ENCODE measurements at regions not wholly inside any gene's neighbourhood (a gene's known extent, or its start where the extent isn't known, plus 50 kb on each side); places are given as distances from the start of the nearest gene placed in this dataset.

- DNase-seq (ENCODE audit: low spot score), result no peak
- no peaks in the 10 kb centered on the region for H3K36me3 ChIP-seq (ENCODE audit: control insufficient read depth in 4 of 4, insufficient read depth in 3 of 4, low read depth in 1 of 4, low read length in 3 of 4)
- 45% methylated on average over 2 of the region's 2 CpGs for WGBS
- no peak overlapping the region for H3K27ac ChIP-seq (ENCODE audit: low read depth in 1 of 2, low read length in 2 of 2)
- no peak for TF ChIP-seq FOXA2 (IDR thresholded peaks at IDR 0.05)
- TF ChIP-seq GABPA (IDR thresholded peaks at IDR 0.05 in 1 of 2, conservative IDR thresholded peaks at IDR 0.05 in 1 of 2), result no peak
- TF ChIP-seq EGR1 (IDR thresholded peaks at IDR 0.05; ENCODE audit: low read depth in 2 of 2), result no peak
- TF ChIP-seq HNF4A (conservative IDR thresholded peaks at IDR 0.05), result no peak
- TF ChIP-seq RAD21 (IDR thresholded peaks at IDR 0.05), result no peak
- no peak for TF ChIP-seq CTCF (IDR thresholded peaks at IDR 0.05; ENCODE audit: low read depth, low read length, missing input control)
- no peak for TF ChIP-seq ATF3 (IDR thresholded peaks at IDR 0.05)
- no peak for TF ChIP-seq JUND (IDR thresholded peaks at IDR 0.05)
- no peak for TF ChIP-seq NR2F2 (IDR thresholded peaks at IDR 0.05)
- no peak for TF ChIP-seq SP1 (IDR thresholded peaks at IDR 0.05)
- TF ChIP-seq FOXA1 (IDR thresholded peaks at IDR 0.05), result no peak
- no peak for TF ChIP-seq HNF4G (IDR thresholded peaks at IDR 0.05)
- no peak for TF ChIP-seq ZBTB33 (IDR thresholded peaks at IDR 0.05)
- no peak for TF ChIP-seq RXRA (IDR thresholded peaks at IDR 0.05)
- no peak for TF ChIP-seq TAF1 (conservative IDR thresholded peaks at IDR 0.05)
- TF ChIP-seq YY1 (IDR thresholded peaks at IDR 0.05), result no peak
- H3K9me3 ChIP-seq (ENCODE audit: control insufficient read depth in 4 of 4, low read length in 3 of 4), result no peaks in the 10 kb centered on the region
- no peaks in the 10 kb centered on the region for H3K27me3 ChIP-seq (ENCODE audit: control insufficient read depth in 4 of 4, insufficient read depth in 4 of 4, low read length in 3 of 4)
- H3K4me3 ChIP-seq (ENCODE audit: low read depth in 1 of 3, low read length in 3 of 3), result no peak overlapping the region
- H3K9ac ChIP-seq (ENCODE audit: low read depth in 1 of 2, low read length in 2 of 2), result no peak overlapping the region
- no peaks in the 10 kb centered on the region for H3K4me1 ChIP-seq (ENCODE audit: control insufficient read depth in 4 of 4, insufficient read depth in 4 of 4, low read length in 3 of 4)
Measured at GRCh38 chr14:45949479-45949878, 696.5 kb upstream of the MIS18BP1 start.

DNA sequence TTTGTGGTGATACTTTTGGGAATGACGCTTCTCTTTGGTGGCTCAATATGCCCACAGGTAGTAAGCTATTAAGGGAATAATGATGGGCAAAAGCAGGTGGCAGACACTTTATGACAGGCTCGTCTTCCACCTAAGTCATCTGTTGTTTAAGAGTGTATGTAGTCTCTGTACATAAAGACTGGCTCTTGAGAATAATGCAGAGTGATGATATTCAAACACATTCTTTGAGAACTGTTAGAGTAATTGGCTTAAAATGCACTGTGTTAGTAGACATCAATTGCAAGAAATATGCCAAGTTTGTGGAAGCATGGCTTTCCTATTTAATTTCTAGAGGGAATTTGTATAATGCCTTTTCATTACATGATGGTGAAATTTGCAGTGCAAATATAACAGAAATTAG, 694.8 kb upstream of the MIS18BP1 start:
- no peaks in the 10 kb centered on the region for H3K27me3 ChIP-seq (ENCODE audit: control insufficient read depth in 4 of 4, insufficient read depth in 4 of 4, low read length in 3 of 4)
- WGBS, result 72% methylated on average over 2 of the region's 2 CpGs
- H3K9me3 ChIP-seq (ENCODE audit: control insufficient read depth in 4 of 4, low read length in 3 of 4), result no peaks in the 10 kb centered on the region
- no peak overlapping the region for H3K4me3 ChIP-seq (ENCODE audit: low read depth in 1 of 3, low read length in 3 of 3)
- no peak overlapping the region for H3K27ac ChIP-seq (ENCODE audit: low read depth in 1 of 2, low read length in 2 of 2)
- DNase-seq (ENCODE audit: low spot score), result no peak
- no peak overlapping the region for H3K9ac ChIP-seq (ENCODE audit: low read depth in 1 of 2, low read length in 2 of 2)
- no peaks in the 10 kb centered on the region for H3K36me3 ChIP-seq (ENCODE audit: control insufficient read depth in 4 of 4, insufficient read depth in 3 of 4, low read depth in 1 of 4, low read length in 3 of 4)
- TF ChIP-seq HNF4G (IDR thresholded peaks at IDR 0.05), result no peak
- TF ChIP-seq, protein P1, sequence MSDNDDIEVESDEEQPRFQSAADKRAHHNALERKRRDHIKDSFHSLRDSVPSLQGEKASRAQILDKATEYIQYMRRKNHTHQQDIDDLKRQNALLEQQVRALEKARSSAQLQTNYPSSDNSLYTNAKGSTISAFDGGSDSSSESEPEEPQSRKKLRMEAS (IDR thresholded peaks at IDR 0.05), result no peak
- TF ChIP-seq HNF4A (conservative IDR thresholded peaks at IDR 0.05), result no peak
- no peak for TF ChIP-seq YY1 (IDR thresholded peaks at IDR 0.05)
- TF ChIP-seq FOXA1 (IDR thresholded peaks at IDR 0.05), result no peak
- no peak for TF ChIP-seq RXRA (IDR thresholded peaks at IDR 0.05)
- TF ChIP-seq RAD21 (IDR thresholded peaks at IDR 0.05), result no peak
- TF ChIP-seq REST (IDR thresholded peaks at IDR 0.05), result no peak
- TF ChIP-seq NR2F2 (IDR thresholded peaks at IDR 0.05), result no peak
- no peak for TF ChIP-seq JUND (IDR thresholded peaks at IDR 0.05)
- TF ChIP-seq GABPA (IDR thresholded peaks at IDR 0.05 in 1 of 2, conservative IDR thresholded peaks at IDR 0.05 in 1 of 2), result no peak
- TF ChIP-seq EGR1 (IDR thresholded peaks at IDR 0.05; ENCODE audit: low read depth in 2 of 2), result no peak
- no peak for TF ChIP-seq FOXA2 (IDR thresholded peaks at IDR 0.05)
- TF ChIP-seq ZBTB33 (IDR thresholded peaks at IDR 0.05), result no peak
- TF ChIP-seq CTCF (IDR thresholded peaks at IDR 0.05; ENCODE audit: low read depth, low read length, missing input control), result no peak
- H3K4me1 ChIP-seq (ENCODE audit: control insufficient read depth in 4 of 4, insufficient read depth in 4 of 4, low read length in 3 of 4), result no peaks in the 10 kb centered on the region

All from liver (tissue), 8 donors.